Tibial nerve (tissue), 4 donors: ENCODE measurements at regions not wholly inside any gene's neighbourhood (a gene's known extent, or its start where the extent isn't known, plus 50 kb on each side); places are given as distances from the start of the nearest gene placed in this dataset.

ENCODE experiments used
- EP300 ChIP-seq, 2 donors: sonication (generic); formaldehyde crosslinking; IDR thresholded peaks; one replicate each; pipeline ENCODE4 v1.6.1; 2017; ENCODE audit warnings: antibody characterized with exemption in 2 of 2, mild to moderate bottlenecking in 1 of 2
- POLR2A ChIP-seq, 2 donors: fragments of 450-650 bp; IDR thresholded peaks; one replicate each; pipeline ENCODE4 v1.6.1; 2017; ENCODE audit warnings: antibody characterized with exemption in 2 of 2, mild to moderate bottlenecking in 2 of 2, moderate library complexity in 2 of 2
- TF ChIP-seq, protein P1 (sequence below), 5 experiments: fragments of 200-600 bp in 3 of 5; fragments of 450-650 bp in 2 of 5; sonication (generic) in 3 of 5; IDR thresholded peaks; one replicate each; pipeline ENCODE4 v1.5.1; 2016 to 2019; ENCODE audit warnings: antibody characterized with exemption in 5 of 5, mild to moderate bottlenecking in 3 of 5, moderate library complexity in 2 of 5

GRCh38 chr5:29069104-29069402 lies 2030.7 kb upstream of the CDH9 start:
- TF ChIP-seq POLR2A (IDR thresholded peaks at IDR 0.05) (no peak), EP300 (IDR thresholded peaks at IDR 0.05) (no peak)
- TF ChIP-seq, protein P1, sequence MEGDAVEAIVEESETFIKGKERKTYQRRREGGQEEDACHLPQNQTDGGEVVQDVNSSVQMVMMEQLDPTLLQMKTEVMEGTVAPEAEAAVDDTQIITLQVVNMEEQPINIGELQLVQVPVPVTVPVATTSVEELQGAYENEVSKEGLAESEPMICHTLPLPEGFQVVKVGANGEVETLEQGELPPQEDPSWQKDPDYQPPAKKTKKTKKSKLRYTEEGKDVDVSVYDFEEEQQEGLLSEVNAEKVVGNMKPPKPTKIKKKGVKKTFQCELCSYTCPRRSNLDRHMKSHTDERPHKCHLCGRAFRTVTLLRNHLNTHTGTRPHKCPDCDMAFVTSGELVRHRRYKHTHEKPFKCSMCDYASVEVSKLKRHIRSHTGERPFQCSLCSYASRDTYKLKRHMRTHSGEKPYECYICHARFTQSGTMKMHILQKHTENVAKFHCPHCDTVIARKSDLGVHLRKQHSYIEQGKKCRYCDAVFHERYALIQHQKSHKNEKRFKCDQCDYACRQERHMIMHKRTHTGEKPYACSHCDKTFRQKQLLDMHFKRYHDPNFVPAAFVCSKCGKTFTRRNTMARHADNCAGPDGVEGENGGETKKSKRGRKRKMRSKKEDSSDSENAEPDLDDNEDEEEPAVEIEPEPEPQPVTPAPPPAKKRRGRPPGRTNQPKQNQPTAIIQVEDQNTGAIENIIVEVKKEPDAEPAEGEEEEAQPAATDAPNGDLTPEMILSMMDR (IDR thresholded peaks at IDR 0.05) = no peak
